Kidney epithelial cell (primary cell): ENCODE measurements at regions not wholly inside any gene's neighbourhood (a gene's known extent, or its start where the extent isn't known, plus 50 kb on each side); places are given as distances from the start of the nearest gene placed in this dataset.

Experiments used
- DNase-seq: peaks from one replicate; pipeline ENCODE4 v3.0.0-alpha.2; 2010; ENCODE audit warnings: low read depth
- H3K27me3 ChIP-seq: 2 replicates; pipeline ENCODE4 v1.6.0; 2011; ENCODE audit warnings: low read length; ENCODE audit not compliant: control insufficient read depth, insufficient read depth
- H3K36me3 ChIP-seq: 2 replicates; pipeline ENCODE4 v1.5.1; 2011; ENCODE audit warnings: low read length; ENCODE audit not compliant: control insufficient read depth, insufficient read depth
- H3K4me3 ChIP-seq: 2 replicates; pipeline ENCODE4 v1.5.1; 2011; ENCODE audit warnings: low read depth, mild to moderate bottlenecking, control low read depth, low read length
- TF ChIP-seq, protein P1 (sequence below): IDR thresholded peaks from 2 replicates; pipeline ENCODE4 v1.5.1; 2011; ENCODE audit warnings: mild to moderate bottlenecking, moderate library complexity, low read length, control low read depth, inconsistent platforms; ENCODE audit not compliant: insufficient read depth, poor library complexity, severe bottlenecking

- no peaks in the 10 kb centered on the region for H3K27me3 ChIP-seq
- H3K4me3 ChIP-seq = no peak overlapping the region
- H3K36me3 ChIP-seq = no peaks in the 10 kb centered on the region
- TF ChIP-seq, protein P1, sequence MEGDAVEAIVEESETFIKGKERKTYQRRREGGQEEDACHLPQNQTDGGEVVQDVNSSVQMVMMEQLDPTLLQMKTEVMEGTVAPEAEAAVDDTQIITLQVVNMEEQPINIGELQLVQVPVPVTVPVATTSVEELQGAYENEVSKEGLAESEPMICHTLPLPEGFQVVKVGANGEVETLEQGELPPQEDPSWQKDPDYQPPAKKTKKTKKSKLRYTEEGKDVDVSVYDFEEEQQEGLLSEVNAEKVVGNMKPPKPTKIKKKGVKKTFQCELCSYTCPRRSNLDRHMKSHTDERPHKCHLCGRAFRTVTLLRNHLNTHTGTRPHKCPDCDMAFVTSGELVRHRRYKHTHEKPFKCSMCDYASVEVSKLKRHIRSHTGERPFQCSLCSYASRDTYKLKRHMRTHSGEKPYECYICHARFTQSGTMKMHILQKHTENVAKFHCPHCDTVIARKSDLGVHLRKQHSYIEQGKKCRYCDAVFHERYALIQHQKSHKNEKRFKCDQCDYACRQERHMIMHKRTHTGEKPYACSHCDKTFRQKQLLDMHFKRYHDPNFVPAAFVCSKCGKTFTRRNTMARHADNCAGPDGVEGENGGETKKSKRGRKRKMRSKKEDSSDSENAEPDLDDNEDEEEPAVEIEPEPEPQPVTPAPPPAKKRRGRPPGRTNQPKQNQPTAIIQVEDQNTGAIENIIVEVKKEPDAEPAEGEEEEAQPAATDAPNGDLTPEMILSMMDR = no peak
- DNase-seq = no peak
Observed at GRCh38 chrX:17262123-17262522, 112.9 kb upstream of the NHS start.

- DNase-seq = no peak
Observed at GRCh38 chrX:17266136-17266535, 108.9 kb upstream of the NHS start.

GRCh38 chrX:17278961-17279360 lies 96.0 kb upstream of the NHS start:
- Histone ChIP-seq H3K36me3 (no peaks in the 10 kb centered on the region), H3K27me3 (no peaks in the 10 kb centered on the region), H3K4me3 (no peak overlapping the region)
- DNase-seq = no peak
- TF ChIP-seq, protein P1 = no peak

More at GRCh38 chrX:17266136-17266535, 108.9 kb upstream of the NHS start:
- Histone ChIP-seq H3K4me3 (no peak overlapping the region), H3K36me3 (no peaks in the 10 kb centered on the region), H3K27me3 (no peaks in the 10 kb centered on the region)
- TF ChIP-seq, protein P1 = no peak

DNA sequence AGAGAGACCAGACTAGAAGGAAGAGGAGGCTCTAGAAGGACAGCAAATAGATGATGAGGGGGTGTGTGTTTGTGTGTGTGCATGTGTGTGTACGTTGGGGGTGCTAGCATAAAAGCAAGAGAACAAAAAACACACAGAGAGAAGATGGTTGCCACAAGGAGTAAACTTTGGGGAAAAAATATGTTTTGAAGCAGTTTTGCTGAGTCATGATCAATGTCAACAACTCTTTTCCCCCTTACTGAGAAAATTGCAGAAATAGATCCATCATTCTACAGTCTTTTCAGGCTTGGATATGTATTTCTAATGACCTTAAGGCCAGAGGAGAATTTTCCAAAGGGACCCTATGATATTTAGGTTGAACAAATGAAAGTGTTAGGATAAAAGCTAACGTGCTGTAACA lies 89.0 kb upstream of the NHS start:
- no peaks in the 10 kb centered on the region for H3K27me3 ChIP-seq
- no peak overlapping the region for H3K4me3 ChIP-seq
- DNase-seq = no peak
- TF ChIP-seq, protein P1 = no peak
- H3K36me3 ChIP-seq = no peaks in the 10 kb centered on the region

DNA sequence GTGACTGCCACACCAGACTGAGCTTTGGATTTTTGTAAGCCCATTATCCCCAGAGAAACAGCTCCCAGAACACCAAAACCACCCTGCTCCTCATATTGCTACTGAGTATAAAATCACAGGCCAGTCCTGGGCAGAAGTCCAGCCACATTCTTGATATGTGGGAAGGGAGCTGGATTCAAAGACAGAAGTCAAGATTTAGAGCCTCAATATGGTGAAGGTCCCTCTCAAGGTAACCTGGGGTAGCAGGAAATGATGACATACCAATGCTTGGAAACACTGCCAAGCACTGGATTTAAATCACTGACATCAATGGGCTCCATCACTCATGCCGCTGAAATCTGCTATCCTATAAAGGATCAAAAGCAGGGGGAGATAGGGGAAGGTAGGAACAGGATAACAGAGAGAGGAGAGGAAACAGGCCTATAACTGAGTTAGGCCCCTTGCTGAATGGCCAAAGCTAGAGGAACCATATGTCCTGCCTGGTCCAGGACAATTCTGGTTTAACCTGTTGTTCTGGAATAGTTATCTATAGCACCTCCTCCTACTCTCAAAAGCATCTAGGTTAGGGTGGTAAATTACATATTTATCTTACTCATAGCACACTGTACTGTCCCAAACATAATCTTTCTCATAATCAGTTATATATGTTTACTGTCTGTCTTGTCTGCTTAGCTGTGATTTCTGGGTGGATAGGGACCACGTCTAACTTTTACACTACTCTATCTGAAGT lies 83.7 kb upstream of the NHS start:
- Histone ChIP-seq H3K27me3 (no peaks in the 10 kb centered on the region), H3K36me3 (no peaks in the 10 kb centered on the region), H3K4me3 (no peak overlapping the region)
- TF ChIP-seq, protein P1 = no peak
- no peak for DNase-seq

- TF ChIP-seq, protein P1 = no peak
- no peak for DNase-seq
Observed at GRCh38 chrX:17292111-17292527, 82.9 kb upstream of the NHS start.

More at GRCh38 chrX:17292111-17292527, 82.9 kb upstream of the NHS start:
- Histone ChIP-seq H3K4me3 (no peak overlapping the region), H3K36me3 (no peaks in the 10 kb centered on the region), H3K27me3 (no peaks in the 10 kb centered on the region)
